PC-9 (cell line): ENCODE measurements at regions not wholly inside any gene's neighbourhood (a gene's known extent, or its start where the extent isn't known, plus 50 kb on each side); places are given as distances from the start of the nearest gene placed in this dataset.

Experiments
- BruUV-seq: library from RNA; stranded (reverse); fragments of 400-500 nt; replicated peaks from 2 replicates; lab custom pipeline; 2021; lab: Mats Ljungman, UMichigan
- CTCF ChIA-PET: fragments of 300-600 bp; sonication (Branson Sonifier 250); formaldehyde crosslinking; loops from one replicate; lab custom pipeline; 2022; ENCODE audit warnings: antibody characterized with exemption; lab: Charles Lee
- POLR2A ChIA-PET: fragments of 300-600 bp; sonication (Branson Sonifier 250); formaldehyde crosslinking; loops from one replicate; lab custom pipeline; 2022; ENCODE audit warnings: antibody characterized with exemption; ENCODE audit not compliant: unreplicated experiment; lab: Charles Lee
- DNase-seq, 2 experiments: peaks; one replicate each; pipeline versions ENCODE4 v3.0.0 to v3.0.0-alpha.2; 2015 to 2022; ENCODE audit warnings: mixed read lengths in 1 of 2
- H2AFZ ChIP-seq: fragments of 200-600 bp; sonication (generic); 2 replicates; pipeline ENCODE4 v1.8.1; 2017; ENCODE audit warnings: antibody characterized with exemption
- H3F3A ChIP-seq: fragments of 200-600 bp; sonication (generic); 2 replicates; pipeline ENCODE4 v1.8.1; 2017; ENCODE audit warnings: antibody characterized with exemption, mild to moderate bottlenecking, low read depth; ENCODE audit not compliant: insufficient read depth
- H3K27ac ChIP-seq: fragments of 200-600 bp; sonication (generic); 2 replicates; pipeline ENCODE4 v1.6.1; 2016; ENCODE audit warnings: mixed run types
- H3K27me3 ChIP-seq: fragments of 200-600 bp; sonication (generic); 2 replicates; pipeline ENCODE4 v1.6.1; 2016; ENCODE audit warnings: low read depth, mixed run types; ENCODE audit not compliant: insufficient read depth
- H3K36me3 ChIP-seq: fragments of 200-600 bp; sonication (generic); 2 replicates; pipeline ENCODE4 v1.6.1; 2016; ENCODE audit warnings: low read depth, mixed run types
- H3K4me1 ChIP-seq: fragments of 200-600 bp; sonication (generic); replicated peaks from 2 replicates; pipeline ENCODE4 v1.6.1; 2016; ENCODE audit warnings: mixed run types; ENCODE audit not compliant: insufficient read depth
- H3K4me2 ChIP-seq: fragments of 200-600 bp; sonication (generic); 2 replicates; pipeline ENCODE4 v1.6.1; 2017; ENCODE audit warnings: mixed run types
- H3K4me3 ChIP-seq: fragments of 200-600 bp; sonication (generic); 2 replicates; pipeline ENCODE4 v1.6.1; 2016; ENCODE audit warnings: mixed run types
- H3K79me2 ChIP-seq: fragments of 200-600 bp; sonication (generic); 2 replicates; pipeline ENCODE4 v1.6.1; 2017; ENCODE audit warnings: low read depth, mixed run types
- H3K9me2 ChIP-seq: fragments of 200-600 bp; sonication (generic); 2 replicates; pipeline ENCODE4 v1.8.1; 2017; ENCODE audit warnings: mild to moderate bottlenecking; ENCODE audit not compliant: insufficient read depth
- H3K9me3 ChIP-seq: fragments of 200-600 bp; sonication (generic); 2 replicates; pipeline ENCODE4 v1.8.1; 2016; ENCODE audit warnings: low read depth; ENCODE audit not compliant: insufficient read depth
- H4K20me1 ChIP-seq: fragments of 200-600 bp; sonication (generic); 2 replicates; pipeline ENCODE4 v1.8.1; 2017; ENCODE audit not compliant: insufficient read depth
- CTCF ChIP-seq: fragments of 200-600 bp; sonication (generic); conservative IDR thresholded peaks from 2 replicates; pipeline ENCODE4 v1.6.1; 2017; ENCODE audit warnings: mixed run types, antibody characterized with exemption, mild to moderate bottlenecking, moderate library complexity
- EZH2 ChIP-seq: fragments of 200-600 bp; sonication (generic); IDR thresholded peaks from 2 replicates; pipeline ENCODE4 v1.8.0; 2017; ENCODE audit warnings: antibody characterized with exemption, low read depth
- intact Hi-C: fragments of 100-400 bp; cut with micrococcal nuclease; formaldehyde crosslinking; loops from one replicate; pipeline ENCODE4 v1.10.0; 2022; ENCODE audit not compliant: unreplicated experiment

- Histone ChIP-seq H3F3A (no peaks in the 10 kb centered on the region), H3K4me3 (no peak overlapping the region), H3K9me2 (no peaks in the 10 kb centered on the region), H3K27ac (no peak overlapping the region), H3K4me1 (no peaks in the 10 kb centered on the region), H3K79me2 (no peaks in the 10 kb centered on the region), H3K4me2 (no peak overlapping the region), H3K27me3 (no peaks in the 10 kb centered on the region), H4K20me1 (no peaks in the 10 kb centered on the region), H3K36me3 (no peaks in the 10 kb centered on the region), H3K9me3 (no peaks in the 10 kb centered on the region), H2AFZ (no peak overlapping the region)
- DNase-seq: no peak
- ChIA-PET CTCF (no interaction called here), POLR2A (no interaction called here)
- TF ChIP-seq EZH2 (no peak), CTCF (no peak)
- no TSS peak for BruUV-seq
- intact Hi-C loops: no loop called here
These were observed 53.5 kb upstream of the USP3 start for GRCh38 chr15:63450884-63451225.

GRCh38 chr15:63451671-63452315 is 52.6 kb upstream of the USP3 start:
- Histone ChIP-seq H2AFZ (no peak overlapping the region), H3K36me3 (no peaks in the 10 kb centered on the region), H3K4me1 (0 out of 2 replicates have a peak, but pooled peaks cover 4% of the 10 kb centered on the region), H4K20me1 (no peaks in the 10 kb centered on the region), H3K9me2 (no peaks in the 10 kb centered on the region), H3K4me3 (no peak overlapping the region), H3K27me3 (no peaks in the 10 kb centered on the region), H3K79me2 (no peaks in the 10 kb centered on the region), H3K27ac (no peak overlapping the region), H3K4me2 (no peak overlapping the region), H3F3A (no peaks in the 10 kb centered on the region), H3K9me3 (no peaks in the 10 kb centered on the region)
- no peak for TF ChIP-seq CTCF
- no peak for TF ChIP-seq EZH2
- ChIA-PET CTCF (no interaction called here), POLR2A (no interaction called here)
- no peak for DNase-seq
- no TSS peak for BruUV-seq
- intact Hi-C loops: no loop called here

DNA sequence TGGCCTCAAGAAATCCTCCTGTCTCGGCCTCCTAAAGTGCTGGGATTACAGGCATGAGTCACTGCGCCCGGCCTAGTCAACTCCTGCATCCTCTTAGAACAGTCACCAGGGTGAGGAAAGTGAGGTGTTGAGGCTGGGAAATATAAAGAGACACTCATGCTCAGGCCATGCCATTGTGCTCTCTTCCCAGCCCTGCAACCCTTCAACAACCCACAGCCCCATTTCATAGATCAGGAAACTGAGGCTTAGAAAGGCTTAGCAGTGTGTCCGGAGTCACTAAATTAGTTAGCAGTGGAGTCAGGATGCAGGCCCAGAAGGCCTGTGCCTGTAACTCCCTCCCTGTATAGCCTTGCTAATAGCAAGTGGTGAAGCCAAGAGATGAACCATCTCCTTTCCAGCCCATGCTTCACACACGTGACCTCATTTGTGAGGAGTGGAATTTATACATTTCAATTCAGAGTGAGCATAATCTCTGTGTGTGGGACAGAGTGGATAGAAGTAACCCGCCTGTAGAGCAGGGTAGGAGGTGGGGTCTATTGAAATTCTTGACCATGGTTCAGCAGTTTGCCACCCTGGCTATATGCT is 51.7 kb upstream of the USP3 start:
- no peak overlapping the region for H3K4me3 ChIP-seq
- intact Hi-C loops: no loop called here
- H2AFZ ChIP-seq: no peak overlapping the region
- H3K4me1 ChIP-seq: 0 out of 2 replicates have a peak, but pooled peaks cover 4% of the 10 kb centered on the region
- DNase-seq: no peak
- POLR2A ChIA-PET: no interaction called here
- CTCF ChIA-PET: no interaction called here
- no peaks in the 10 kb centered on the region for H3K27me3 ChIP-seq
- no peaks in the 10 kb centered on the region for H3K9me3 ChIP-seq
- no peaks in the 10 kb centered on the region for H3K9me2 ChIP-seq
- H3K27ac ChIP-seq: no peak overlapping the region
- H4K20me1 ChIP-seq: no peaks in the 10 kb centered on the region
- H3K4me2 ChIP-seq: no peak overlapping the region
- H3K79me2 ChIP-seq: no peaks in the 10 kb centered on the region
- H3F3A ChIP-seq: no peaks in the 10 kb centered on the region
- no peaks in the 10 kb centered on the region for H3K36me3 ChIP-seq
- no TSS peak for BruUV-seq
- TF ChIP-seq CTCF: no peak
